ENCODE measurements at regions not wholly inside any gene's neighbourhood (a gene's known extent, or its start where the extent isn't known, plus 50 kb on each side); places are given as distances from the start of the nearest gene placed in this dataset.
"Not testable (repeated sequence)": the region's sequence is repeated elsewhere in the genome, so short reads cannot be mapped to it uniquely, and the experiment has no call there.

- no peak for TF ChIP-seq CTCF (IDR thresholded peaks at IDR 0.05; ENCODE audit: low read depth, low read length)
- Histone ChIP-seq H3K27me3 (ENCODE audit: control insufficient read depth, insufficient read depth, low read length) (peaks cover 9% of the 10 kb centered on the region), H3K27ac (ENCODE audit: low read depth, low read length) (no peak overlapping the region), H3K9me3 (ENCODE audit: control insufficient read depth, insufficient read depth, low read length) (peaks cover 4% of the 10 kb centered on the region; the same call in 1 of the 2 replicates), H3K4me3 (ENCODE audit: low read depth, low read length) (no peak overlapping the region)
- ChIA-PET CTCF (no interaction called here), POLR2A (no interaction called here)
- DNase-seq (ENCODE audit: low read depth, low spot score) = no peak
These were observed 144.6 kb upstream of the PALS2 start for GRCh38 chr7:24428676-24429075.

GRCh38 chr7:24432677-24433076 lies 140.6 kb upstream of the PALS2 start:
- H3K27me3 ChIP-seq (ENCODE audit: control insufficient read depth, insufficient read depth, low read length) = peaks cover 7% of the 10 kb centered on the region
- POLR2A ChIA-PET = no interaction called here
- H3K4me3 ChIP-seq (ENCODE audit: low read depth, low read length) = no peak overlapping the region
- CTCF ChIA-PET = no interaction called here
- no peak for TF ChIP-seq CTCF (IDR thresholded peaks at IDR 0.05; ENCODE audit: low read depth, low read length)
- no peak overlapping the region for H3K27ac ChIP-seq (ENCODE audit: low read depth, low read length)
- no peaks in the 10 kb centered on the region; the same call in 1 of the 2 replicates for H3K9me3 ChIP-seq (ENCODE audit: control insufficient read depth, insufficient read depth, low read length)
- DNase-seq (ENCODE audit: low read depth, low spot score) = no peak

- Histone ChIP-seq H3K4me3 (ENCODE audit: low read depth, low read length) (no peak overlapping the region), H3K9me3 (ENCODE audit: control insufficient read depth, insufficient read depth, low read length) (no peaks in the 10 kb centered on the region; the same call in 1 of the 2 replicates), H3K27me3 (ENCODE audit: control insufficient read depth, insufficient read depth, low read length) (peaks cover 4% of the 10 kb centered on the region), H3K27ac (ENCODE audit: low read depth, low read length) (no peak overlapping the region)
- DNase-seq (ENCODE audit: low read depth, low spot score) = no peak
- POLR2A ChIA-PET = no interaction called here
- no peak for TF ChIP-seq CTCF (IDR thresholded peaks at IDR 0.05; ENCODE audit: low read depth, low read length)
- CTCF ChIA-PET = no interaction called here
These were observed 138.3 kb upstream of the PALS2 start for GRCh38 chr7:24434972-24435371.

GRCh38 chr7:24436131-24436920 lies 136.9 kb upstream of the PALS2 start:
- POLR2A ChIA-PET = no interaction called here
- no peak overlapping the region for H3K4me3 ChIP-seq (ENCODE audit: low read depth, low read length)
- H3K27ac ChIP-seq (ENCODE audit: low read depth, low read length) = no peak overlapping the region
- H3K9me3 ChIP-seq (ENCODE audit: control insufficient read depth, insufficient read depth, low read length) = no peaks in the 10 kb centered on the region; the same call in 1 of the 2 replicates
- TF ChIP-seq CTCF (IDR thresholded peaks at IDR 0.05; ENCODE audit: low read depth, low read length) = no peak
- CTCF ChIA-PET = no interaction called here
- no peak for DNase-seq (ENCODE audit: low read depth, low spot score)
- peaks cover 4% of the 10 kb centered on the region for H3K27me3 ChIP-seq (ENCODE audit: control insufficient read depth, insufficient read depth, low read length)

GRCh38 chr7:24438232-24438631 lies 135.0 kb upstream of the PALS2 start:
- DNase-seq (ENCODE audit: low read depth, low spot score) = no peak
- CTCF ChIA-PET = no interaction called here
- H3K27me3 ChIP-seq (ENCODE audit: control insufficient read depth, insufficient read depth, low read length) = peaks cover 4% of the 10 kb centered on the region
- no peak overlapping the region for H3K27ac ChIP-seq (ENCODE audit: low read depth, low read length)
- no peaks in the 10 kb centered on the region for H3K9me3 ChIP-seq (ENCODE audit: control insufficient read depth, insufficient read depth, low read length)
- no peak for TF ChIP-seq CTCF (IDR thresholded peaks at IDR 0.05; ENCODE audit: low read depth, low read length)
- H3K4me3 ChIP-seq (ENCODE audit: low read depth, low read length) = no peak overlapping the region
- POLR2A ChIA-PET = no interaction called here

- DNase-seq (ENCODE audit: low read depth, low spot score); H3K27me3 ChIP-seq (ENCODE audit: control insufficient read depth, insufficient read depth, low read length); POLR2A ChIA-PET; H3K9me3 ChIP-seq (ENCODE audit: control insufficient read depth, insufficient read depth, low read length); H3K4me3 ChIP-seq (ENCODE audit: low read depth, low read length); CTCF ChIA-PET; H3K27ac ChIP-seq (ENCODE audit: low read depth, low read length): not testable (repeated sequence)
These were observed 134.1 kb upstream of the PALS2 start for GRCh38 chr7:24439104-24439503.
